ENCODE measurements at regions not wholly inside any gene's neighbourhood (a gene's known extent, or its start where the extent isn't known, plus 50 kb on each side); places are given as distances from the start of the nearest gene placed in this dataset.

DNA sequence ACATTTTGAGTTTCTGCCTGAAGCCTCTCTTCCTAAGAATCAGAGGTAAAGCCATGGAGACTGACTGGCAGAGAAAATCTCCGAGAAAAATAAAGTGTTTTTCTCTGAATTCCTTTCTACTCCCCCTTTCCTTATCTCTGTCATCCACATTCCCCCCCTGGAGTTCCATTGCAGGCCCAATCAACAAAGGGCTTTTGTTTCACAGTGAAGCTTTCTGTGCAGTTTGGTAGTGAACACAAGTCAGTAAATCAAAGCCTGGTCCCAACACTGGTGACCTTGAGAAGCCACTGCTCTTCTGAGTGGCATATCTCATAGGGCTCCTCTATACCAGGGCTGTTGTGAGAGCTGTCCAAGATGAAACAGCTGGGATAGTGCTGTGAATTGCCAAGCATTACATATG, 228.4 kb downstream of the SEC16B start:
- TF ChIP-seq, protein P1, sequence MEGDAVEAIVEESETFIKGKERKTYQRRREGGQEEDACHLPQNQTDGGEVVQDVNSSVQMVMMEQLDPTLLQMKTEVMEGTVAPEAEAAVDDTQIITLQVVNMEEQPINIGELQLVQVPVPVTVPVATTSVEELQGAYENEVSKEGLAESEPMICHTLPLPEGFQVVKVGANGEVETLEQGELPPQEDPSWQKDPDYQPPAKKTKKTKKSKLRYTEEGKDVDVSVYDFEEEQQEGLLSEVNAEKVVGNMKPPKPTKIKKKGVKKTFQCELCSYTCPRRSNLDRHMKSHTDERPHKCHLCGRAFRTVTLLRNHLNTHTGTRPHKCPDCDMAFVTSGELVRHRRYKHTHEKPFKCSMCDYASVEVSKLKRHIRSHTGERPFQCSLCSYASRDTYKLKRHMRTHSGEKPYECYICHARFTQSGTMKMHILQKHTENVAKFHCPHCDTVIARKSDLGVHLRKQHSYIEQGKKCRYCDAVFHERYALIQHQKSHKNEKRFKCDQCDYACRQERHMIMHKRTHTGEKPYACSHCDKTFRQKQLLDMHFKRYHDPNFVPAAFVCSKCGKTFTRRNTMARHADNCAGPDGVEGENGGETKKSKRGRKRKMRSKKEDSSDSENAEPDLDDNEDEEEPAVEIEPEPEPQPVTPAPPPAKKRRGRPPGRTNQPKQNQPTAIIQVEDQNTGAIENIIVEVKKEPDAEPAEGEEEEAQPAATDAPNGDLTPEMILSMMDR (IDR thresholded peaks at IDR 0.05; ENCODE audit: insufficient read depth, low read length, poor library complexity, severe bottlenecking): no peak
- TF ChIP-seq EZH2phosphoT487 (conservative IDR thresholded peaks at IDR 0.05; ENCODE audit: low read length): no peak

Measured in SU-DHL-6 (cell line).